ENCODE measurements at regions not wholly inside any gene's neighbourhood (a gene's known extent, or its start where the extent isn't known, plus 50 kb on each side); places are given as distances from the start of the nearest gene placed in this dataset.

- CTCF ChIA-PET, result no interaction called here
- POLR2A ChIA-PET, result no interaction called here
- peaks cover 3 to 5% of the 10 kb centered on the region in 2 experiments; a peak in 2 of 4 replicates for H3K9me3 ChIP-seq (ENCODE audit: control insufficient read depth in 1 of 2, insufficient read depth in 1 of 2, low read depth in 1 of 2, low read length in 2 of 2)
- H3K4me1 ChIP-seq (ENCODE audit: control insufficient read depth in 1 of 2, insufficient read depth in 2 of 2, low read length in 2 of 2), result no peaks in the 10 kb centered on the region
- no peaks in the 10 kb centered on the region for H3K9me2 ChIP-seq (ENCODE audit: insufficient read depth)
- H4K20me1 ChIP-seq (ENCODE audit: insufficient read depth), result no peaks in the 10 kb centered on the region
- DNase-seq (ENCODE audit: low read depth, low spot score) (no peak), ATAC-seq (no peak)
- RAD21 ChIA-PET (ENCODE audit: low non-redundant PET in 1 of 2, low total read pairs in 2 of 2, uncharacterized antibody in 2 of 2, unreplicated experiment in 2 of 2), result no interaction called here
- TF ChIP-seq POLR2AphosphoS5 (IDR thresholded peaks at IDR 0.05; ENCODE audit: low read depth, low read length), result no peak
- no peak for TF ChIP-seq EGR1 (IDR thresholded peaks at IDR 0.05; ENCODE audit: low read depth)
- no peak for TF ChIP-seq SRF (IDR thresholded peaks at IDR 0.05; ENCODE audit: low read depth)
- TF ChIP-seq SIN3A (IDR thresholded peaks at IDR 0.05; ENCODE audit: low read depth), result no peak
- no peak for TF ChIP-seq ZNF274 (IDR thresholded peaks at IDR 0.05; ENCODE audit: low read depth, low read length)
- no peak for TF ChIP-seq ZFX (IDR thresholded peaks at IDR 0.05)
- TF ChIP-seq, protein P1, sequence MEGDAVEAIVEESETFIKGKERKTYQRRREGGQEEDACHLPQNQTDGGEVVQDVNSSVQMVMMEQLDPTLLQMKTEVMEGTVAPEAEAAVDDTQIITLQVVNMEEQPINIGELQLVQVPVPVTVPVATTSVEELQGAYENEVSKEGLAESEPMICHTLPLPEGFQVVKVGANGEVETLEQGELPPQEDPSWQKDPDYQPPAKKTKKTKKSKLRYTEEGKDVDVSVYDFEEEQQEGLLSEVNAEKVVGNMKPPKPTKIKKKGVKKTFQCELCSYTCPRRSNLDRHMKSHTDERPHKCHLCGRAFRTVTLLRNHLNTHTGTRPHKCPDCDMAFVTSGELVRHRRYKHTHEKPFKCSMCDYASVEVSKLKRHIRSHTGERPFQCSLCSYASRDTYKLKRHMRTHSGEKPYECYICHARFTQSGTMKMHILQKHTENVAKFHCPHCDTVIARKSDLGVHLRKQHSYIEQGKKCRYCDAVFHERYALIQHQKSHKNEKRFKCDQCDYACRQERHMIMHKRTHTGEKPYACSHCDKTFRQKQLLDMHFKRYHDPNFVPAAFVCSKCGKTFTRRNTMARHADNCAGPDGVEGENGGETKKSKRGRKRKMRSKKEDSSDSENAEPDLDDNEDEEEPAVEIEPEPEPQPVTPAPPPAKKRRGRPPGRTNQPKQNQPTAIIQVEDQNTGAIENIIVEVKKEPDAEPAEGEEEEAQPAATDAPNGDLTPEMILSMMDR (IDR thresholded peaks at IDR 0.05 in 2 of 3, conservative IDR thresholded peaks at IDR 0.05 in 1 of 3; ENCODE audit: borderline replicate concordance in 1 of 3, insufficient read depth in 1 of 3, low read depth in 2 of 3, low read length in 2 of 3), result no peak
- no peak for TF ChIP-seq TCF7L2 (IDR thresholded peaks at IDR 0.05; ENCODE audit: borderline replicate concordance, extremely low read depth, insufficient read depth, insufficient read length)
- TF ChIP-seq EZH2phosphoT487 (IDR thresholded peaks at IDR 0.05; ENCODE audit: borderline replicate concordance), result no peak
- no peak for TF ChIP-seq ELF1 (IDR thresholded peaks at IDR 0.05; ENCODE audit: borderline replicate concordance, low read depth)
- no peak for TF ChIP-seq RAD21 (IDR thresholded peaks at IDR 0.05; ENCODE audit: low read depth)
- TF ChIP-seq ATF3 (IDR thresholded peaks at IDR 0.05), result no peak
- no peak for TF ChIP-seq MAX (IDR thresholded peaks at IDR 0.05)
- no peak for TF ChIP-seq EZH2 (IDR thresholded peaks at IDR 0.05)
- H3K27me3 ChIP-seq (ENCODE audit: insufficient read depth, low read length), result no peaks in the 10 kb centered on the region
- no peak overlapping the region for H2AFZ ChIP-seq (ENCODE audit: low read depth, low read length, poor library complexity, severe bottlenecking)
- BruUV-seq (replicated peaks), result no TSS peak
- no peaks in the 10 kb centered on the region for H3K36me3 ChIP-seq (ENCODE audit: control insufficient read depth in 1 of 2, insufficient read depth in 2 of 2, low read length in 2 of 2)
- intact Hi-C loops (cut with micrococcal nuclease), result no loop called here
- no peak overlapping the region for H3K27ac ChIP-seq (ENCODE audit: low read depth, low read length)
- H3K9ac ChIP-seq (ENCODE audit: low read length), result no peak overlapping the region
- H3K4me2 ChIP-seq (ENCODE audit: low read length), result no peak overlapping the region
- H3K79me2 ChIP-seq (ENCODE audit: insufficient read depth, low read length), result no peaks in the 10 kb centered on the region
- H3K4me3 ChIP-seq (replicated peaks in 1 of 2; ENCODE audit: low read depth in 1 of 2, low read length in 2 of 2), result no peak overlapping the region
Measured at GRCh38 chr11:114924042-114924441, 245.7 kb downstream of the NXPE2 start.

All from HCT116 (cell line).